ENCODE measurements at regions not wholly inside any gene's neighbourhood (a gene's known extent, or its start where the extent isn't known, plus 50 kb on each side); places are given as distances from the start of the nearest gene placed in this dataset.

- no peak for TF ChIP-seq EP300 (IDR thresholded peaks at IDR 0.05)
- TF ChIP-seq CTCF (IDR thresholded peaks at IDR 0.05): no peak
- no peak for TF ChIP-seq POLR2A (IDR thresholded peaks at IDR 0.05)
Observed at GRCh38 chr1:232296461-232296860, 333.5 kb downstream of the SIPA1L2 start.
